Daoy (cell line): ENCODE measurements at regions not wholly inside any gene's neighbourhood (a gene's known extent, or its start where the extent isn't known, plus 50 kb on each side); places are given as distances from the start of the nearest gene placed in this dataset.

Experiments
- DNase-seq: peaks from one replicate; pipeline ENCODE4 v3.0.0-alpha.2; 2015; ENCODE audit warnings: low read depth

- DNase-seq, result no peak
These were observed 103.9 kb upstream of the TMEFF2 start for GRCh38 chr2:192298664-192299063.

GRCh38 chr2:192292478-192292877 is 97.7 kb upstream of the TMEFF2 start:
- no peak for DNase-seq

GRCh38 chr2:192288295-192288694 is 93.6 kb upstream of the TMEFF2 start:
- no peak for DNase-seq

GRCh38 chr2:192286093-192286701 is 91.5 kb upstream of the TMEFF2 start:
- DNase-seq, result peak; percentile 9

- DNase-seq, result no peak
These were observed 88.7 kb upstream of the TMEFF2 start for GRCh38 chr2:192283450-192283849.

GRCh38 chr2:192278701-192279100 is 84.0 kb upstream of the TMEFF2 start:
- DNase-seq, result no peak

GRCh38 chr2:192277494-192278109 is 82.9 kb upstream of the TMEFF2 start:
- DNase-seq, result no peak

- no peak for DNase-seq
These were observed 80.9 kb upstream of the TMEFF2 start for GRCh38 chr2:192275632-192276031.

GRCh38 chr2:192267484-192267883 is 72.8 kb upstream of the TMEFF2 start:
- peak; percentile 3 for DNase-seq

GRCh38 chr2:192265751-192266150 is 71.0 kb upstream of the TMEFF2 start:
- DNase-seq, result no peak

- DNase-seq, result no peak
These were observed 59.7 kb upstream of the TMEFF2 start for GRCh38 chr2:192254444-192254843.

- DNase-seq, result no peak
These were observed 59.0 kb upstream of the TMEFF2 start for GRCh38 chr2:192253692-192254091.

GRCh38 chr2:192250961-192251360 is 56.2 kb upstream of the TMEFF2 start:
- no peak for DNase-seq

GRCh38 chr2:192247456-192247855 is 52.7 kb upstream of the TMEFF2 start:
- no peak for DNase-seq

GRCh38 chr2:192246297-192246696 is 51.6 kb upstream of the TMEFF2 start:
- DNase-seq, result no peak

GRCh38 chr2:192245329-192245728 is 50.6 kb upstream of the TMEFF2 start:
- DNase-seq, result no peak
